ENCODE measurements at regions not wholly inside any gene's neighbourhood (a gene's known extent, or its start where the extent isn't known, plus 50 kb on each side); places are given as distances from the start of the nearest gene placed in this dataset.

DNA sequence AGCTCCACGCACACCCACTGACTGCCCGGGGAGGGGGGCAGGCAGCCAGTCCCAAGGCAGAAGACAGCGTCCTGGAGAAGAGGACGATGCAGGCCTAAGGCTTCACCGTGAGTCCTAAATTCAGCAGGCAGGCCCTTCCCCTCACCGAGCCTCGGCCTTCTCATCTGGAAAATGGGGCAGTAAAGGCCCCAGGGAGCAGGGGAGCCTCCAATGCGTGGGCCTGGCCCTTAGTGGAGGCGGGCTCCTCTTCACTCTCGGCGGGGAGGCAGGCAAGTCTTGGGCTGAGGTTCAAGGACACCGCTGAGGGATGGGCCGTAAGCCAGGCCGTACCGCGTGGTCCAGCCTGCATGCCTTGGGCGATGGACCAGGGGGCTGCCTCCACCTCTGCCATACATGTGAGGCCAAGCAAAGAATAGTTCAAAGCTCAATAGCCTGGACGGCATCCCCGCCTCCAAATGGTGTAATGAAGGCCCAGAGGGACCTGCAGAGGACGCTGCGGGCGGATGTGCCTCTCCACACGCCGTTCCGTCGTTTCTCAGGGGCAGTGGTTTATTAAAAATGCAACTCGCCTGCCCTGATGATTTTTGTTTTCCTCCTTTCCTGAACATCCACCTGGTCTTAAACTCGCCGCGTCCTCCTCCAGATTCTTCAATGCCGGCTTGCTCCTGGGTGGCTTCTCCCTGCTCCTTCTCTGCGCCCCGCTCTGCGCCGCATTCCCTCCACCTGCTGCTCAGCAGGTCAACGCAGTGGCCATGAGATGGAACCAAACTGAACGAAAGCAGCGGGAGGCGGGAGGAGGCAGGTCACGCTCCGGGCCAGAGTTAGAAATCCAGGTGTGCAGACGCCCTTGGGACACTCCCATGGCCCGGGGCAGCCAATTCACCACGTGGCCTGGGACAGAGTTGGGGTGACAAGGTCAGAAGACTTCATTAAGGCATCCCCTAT is 627.8 kb downstream of the TBC1D22A start:
- Mint-ChIP-seq H3K27me3 (ENCODE audit: low read depth) (no peaks in the 10 kb centered on the region), H3K27ac (no peak overlapping the region), H3K4me3 (no peak overlapping the region), H3K9me3 (no peaks in the 10 kb centered on the region), H3K36me3 (ENCODE audit: low read depth) (no peaks in the 10 kb centered on the region), H3K4me1 (ENCODE audit: low read depth) (no peaks in the 10 kb centered on the region)
- CTCF ChIA-PET: no interaction called here
- no peak for DNase-seq
- intact Hi-C loops (cut with micrococcal nuclease): no loop called here

DNA sequence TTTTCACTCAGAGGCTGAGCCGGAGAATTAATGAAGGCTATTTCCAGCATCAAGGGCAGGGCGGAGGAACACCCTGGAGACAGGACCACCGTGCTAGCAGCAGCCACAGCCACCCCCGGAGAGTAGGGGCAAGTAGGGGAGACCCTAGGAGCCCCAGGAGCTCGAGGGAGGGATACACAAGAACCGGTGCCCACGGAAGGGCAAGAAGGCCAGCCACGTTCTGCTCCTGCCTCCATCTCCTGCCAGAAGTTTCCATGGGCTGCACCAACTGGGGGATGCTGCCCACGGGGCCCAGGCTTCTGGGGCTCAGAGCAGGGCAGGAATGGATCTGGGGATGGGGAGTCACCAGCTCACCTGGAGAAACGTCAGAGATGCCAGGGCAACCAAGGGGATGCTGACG is 626.8 kb downstream of the TBC1D22A start:
- DNase-seq: no peak
- no peak overlapping the region for H3K27ac Mint-ChIP-seq
- no peaks in the 10 kb centered on the region for H3K4me1 Mint-ChIP-seq (ENCODE audit: low read depth)
- no peaks in the 10 kb centered on the region for H3K9me3 Mint-ChIP-seq
- no peaks in the 10 kb centered on the region for H3K27me3 Mint-ChIP-seq (ENCODE audit: low read depth)
- no peaks in the 10 kb centered on the region for H3K36me3 Mint-ChIP-seq (ENCODE audit: low read depth)
- CTCF ChIA-PET: no interaction called here
- H3K4me3 Mint-ChIP-seq: no peak overlapping the region
- intact Hi-C loops (cut with micrococcal nuclease): no loop called here

GRCh38 chr22:47388778-47389177 is 626.3 kb downstream of the TBC1D22A start:
- Mint-ChIP-seq H3K9me3 (no peaks in the 10 kb centered on the region), H3K4me3 (no peak overlapping the region), H3K36me3 (ENCODE audit: low read depth) (no peaks in the 10 kb centered on the region), H3K4me1 (ENCODE audit: low read depth) (no peaks in the 10 kb centered on the region), H3K27me3 (ENCODE audit: low read depth) (no peaks in the 10 kb centered on the region), H3K27ac (no peak overlapping the region)
- DNase-seq: no peak
- intact Hi-C loops (cut with micrococcal nuclease): no loop called here
- CTCF ChIA-PET: no interaction called here

DNA sequence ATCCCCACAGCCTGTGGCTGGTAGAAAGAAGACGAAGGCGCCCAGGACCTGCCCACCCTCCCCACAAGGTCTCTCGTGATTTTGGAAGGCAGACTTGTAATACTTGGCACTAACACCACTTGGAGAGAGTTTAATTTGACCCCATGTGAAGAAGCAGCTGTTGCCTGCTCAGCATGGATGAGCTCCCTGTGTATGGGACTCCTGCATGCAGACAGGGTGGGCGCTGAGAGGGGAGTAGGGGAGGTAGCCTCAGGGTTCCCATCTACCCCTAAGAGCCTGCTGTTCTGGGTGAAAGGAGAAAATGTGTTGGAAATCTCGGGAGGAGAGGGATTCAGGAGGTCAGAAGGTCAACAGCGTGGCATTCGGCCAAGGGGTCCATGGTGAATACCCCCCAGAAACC is 625.9 kb downstream of the TBC1D22A start:
- no peak for DNase-seq
- Mint-ChIP-seq H3K27ac (no peak overlapping the region), H3K36me3 (ENCODE audit: low read depth) (no peaks in the 10 kb centered on the region), H3K4me1 (ENCODE audit: low read depth) (no peaks in the 10 kb centered on the region), H3K9me3 (no peaks in the 10 kb centered on the region), H3K27me3 (ENCODE audit: low read depth) (no peaks in the 10 kb centered on the region), H3K4me3 (no peak overlapping the region)
- intact Hi-C loops (cut with micrococcal nuclease): no loop called here
- CTCF ChIA-PET: no interaction called here

- intact Hi-C loops (cut with micrococcal nuclease): no loop called here
- H3K4me3 Mint-ChIP-seq: no peak overlapping the region
- H3K27ac Mint-ChIP-seq: no peak overlapping the region
- no peaks in the 10 kb centered on the region for H3K27me3 Mint-ChIP-seq (ENCODE audit: low read depth)
- no peak for DNase-seq
- no peaks in the 10 kb centered on the region for H3K36me3 Mint-ChIP-seq (ENCODE audit: low read depth)
- no peaks in the 10 kb centered on the region for H3K4me1 Mint-ChIP-seq (ENCODE audit: low read depth)
- H3K9me3 Mint-ChIP-seq: no peaks in the 10 kb centered on the region
- CTCF ChIA-PET: no interaction called here
Observed at GRCh38 chr22:47386812-47387510, 624.5 kb downstream of the TBC1D22A start.

DNA sequence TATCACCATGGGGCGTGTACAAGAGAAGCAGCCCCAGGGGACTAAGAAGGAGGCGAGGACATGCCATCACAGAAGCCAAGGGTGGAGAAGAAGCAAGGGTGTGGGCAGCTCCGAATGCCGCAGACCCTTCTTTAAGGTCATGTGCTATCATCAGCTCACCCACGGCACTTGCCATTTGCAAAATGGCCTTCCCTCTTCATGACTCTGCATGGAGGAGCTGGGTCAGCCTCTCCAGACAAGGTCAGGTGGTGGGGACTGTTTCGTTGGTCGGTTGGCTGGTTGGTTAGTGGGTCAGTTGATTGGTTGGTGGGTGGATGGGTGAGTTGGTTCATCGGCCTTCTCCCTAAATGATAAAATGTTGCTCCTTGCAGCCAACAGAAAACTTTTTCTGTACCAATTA is 622.5 kb downstream of the TBC1D22A start:
- intact Hi-C loops (cut with micrococcal nuclease): no loop called here
- DNase-seq: no peak
- Mint-ChIP-seq H3K4me1 (ENCODE audit: low read depth) (no peaks in the 10 kb centered on the region), H3K9me3 (no peaks in the 10 kb centered on the region), H3K27ac (no peak overlapping the region), H3K36me3 (ENCODE audit: low read depth) (no peaks in the 10 kb centered on the region), H3K4me3 (no peak overlapping the region), H3K27me3 (ENCODE audit: low read depth) (no peaks in the 10 kb centered on the region)
- CTCF ChIA-PET: no interaction called here

GRCh38 chr22:47382164-47382890 is 619.9 kb downstream of the TBC1D22A start:
- intact Hi-C loops (cut with micrococcal nuclease): no loop called here
- Mint-ChIP-seq H3K9me3 (peaks cover 5% of the 10 kb centered on the region), H3K4me3 (no peak overlapping the region), H3K36me3 (ENCODE audit: low read depth) (no peaks in the 10 kb centered on the region), H3K27me3 (ENCODE audit: low read depth) (no peaks in the 10 kb centered on the region), H3K27ac (no peak overlapping the region), H3K4me1 (ENCODE audit: low read depth) (no peaks in the 10 kb centered on the region)
- CTCF ChIA-PET: no interaction called here
- no peak for DNase-seq

GRCh38 chr22:47381240-47381639 is 618.8 kb downstream of the TBC1D22A start:
- CTCF ChIA-PET: no interaction called here
- no peak for DNase-seq
- Mint-ChIP-seq H3K9me3 (peaks cover 5% of the 10 kb centered on the region), H3K36me3 (ENCODE audit: low read depth) (no peaks in the 10 kb centered on the region), H3K27me3 (ENCODE audit: low read depth) (no peaks in the 10 kb centered on the region), H3K27ac (no peak overlapping the region), H3K4me3 (no peak overlapping the region), H3K4me1 (ENCODE audit: low read depth) (no peaks in the 10 kb centered on the region)
- intact Hi-C loops (cut with micrococcal nuclease): no loop called here

DNA sequence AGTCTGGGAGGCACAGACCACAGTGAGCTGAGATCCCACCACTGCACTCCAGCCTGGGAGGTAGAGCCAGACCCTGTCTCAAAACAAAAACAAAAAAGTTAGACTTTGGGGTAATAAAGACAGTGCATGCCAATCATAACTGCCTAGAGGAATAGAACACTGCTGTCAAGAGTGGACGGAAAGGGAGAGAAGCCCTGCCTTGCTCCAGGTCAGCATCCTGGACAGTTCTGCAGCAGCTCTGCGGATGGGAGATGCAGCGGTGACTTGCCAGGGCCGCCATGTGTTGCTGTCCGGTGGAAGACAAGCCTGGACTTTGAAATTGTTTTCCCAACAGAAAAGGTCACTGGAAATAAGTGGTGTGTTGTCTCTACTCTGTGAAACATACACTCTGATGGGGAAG is 618.2 kb downstream of the TBC1D22A start:
- intact Hi-C loops (cut with micrococcal nuclease): no loop called here
- CTCF ChIA-PET: no interaction called here
- Mint-ChIP-seq H3K27me3 (ENCODE audit: low read depth) (no peaks in the 10 kb centered on the region), H3K4me3 (no peak overlapping the region), H3K9me3 (peaks cover 5% of the 10 kb centered on the region), H3K4me1 (ENCODE audit: low read depth) (no peaks in the 10 kb centered on the region), H3K36me3 (ENCODE audit: low read depth) (no peaks in the 10 kb centered on the region), H3K27ac (no peak overlapping the region)
- DNase-seq: no peak

GRCh38 chr22:47379037-47379436 is 616.6 kb downstream of the TBC1D22A start:
- Mint-ChIP-seq H3K9me3 (peaks cover 5% of the 10 kb centered on the region), H3K4me1 (ENCODE audit: low read depth) (no peaks in the 10 kb centered on the region), H3K27me3 (ENCODE audit: low read depth) (no peaks in the 10 kb centered on the region), H3K36me3 (ENCODE audit: low read depth) (no peaks in the 10 kb centered on the region), H3K4me3 (no peak overlapping the region), H3K27ac (no peak overlapping the region)
- intact Hi-C loops (cut with micrococcal nuclease): no loop called here
- CTCF ChIA-PET: no interaction called here
- DNase-seq: no peak

DNA sequence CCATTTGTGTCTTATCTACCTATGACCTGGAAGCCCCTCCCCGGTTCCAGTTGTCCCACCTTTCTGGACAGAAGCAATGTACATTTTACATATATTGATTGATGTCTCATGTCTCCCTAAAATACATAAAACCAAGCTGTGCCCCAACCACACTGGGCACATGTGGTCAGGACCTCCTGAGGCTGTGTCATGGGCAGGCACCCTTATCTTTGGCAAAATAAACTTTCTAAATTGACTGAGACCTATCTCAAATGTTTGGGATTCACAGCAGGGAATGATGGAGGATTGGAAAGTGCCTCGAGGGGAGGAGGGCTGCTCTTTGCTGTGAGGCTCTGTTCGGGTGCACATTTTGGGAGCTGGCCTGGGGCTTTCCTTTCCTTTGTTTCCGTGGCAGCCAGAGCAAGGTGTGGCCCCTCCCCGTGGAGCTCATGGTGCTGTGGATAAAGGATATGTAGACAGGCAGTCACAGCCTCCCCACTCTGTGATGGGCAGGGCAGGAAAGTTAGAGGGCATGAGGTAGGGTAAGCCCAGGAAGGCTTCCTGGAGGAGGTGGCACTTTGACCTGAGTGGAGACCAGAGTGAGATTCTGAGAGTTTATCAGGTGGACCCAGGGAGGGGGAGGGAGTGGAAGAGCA is 615.6 kb downstream of the TBC1D22A start:
- CTCF ChIA-PET: no interaction called here

GRCh38 chr22:47376901-47377505 is 614.6 kb downstream of the TBC1D22A start:
- peaks cover 5% of the 10 kb centered on the region for H3K9me3 Mint-ChIP-seq
- CTCF ChIA-PET: no interaction called here

More for the DNA sequence above, 615.6 kb downstream of the TBC1D22A start:
- H3K4me3 Mint-ChIP-seq: no peak overlapping the region
- H3K9me3 Mint-ChIP-seq: peaks cover 5% of the 10 kb centered on the region
- H3K4me1 Mint-ChIP-seq (ENCODE audit: low read depth): no peaks in the 10 kb centered on the region
- DNase-seq: no peak
- no peaks in the 10 kb centered on the region for H3K27me3 Mint-ChIP-seq (ENCODE audit: low read depth)
- intact Hi-C loops (cut with micrococcal nuclease): no loop called here
- no peak overlapping the region for H3K27ac Mint-ChIP-seq
- H3K36me3 Mint-ChIP-seq (ENCODE audit: low read depth): no peaks in the 10 kb centered on the region

More at GRCh38 chr22:47376901-47377505, 614.6 kb downstream of the TBC1D22A start:
- intact Hi-C loops (cut with micrococcal nuclease): no loop called here
- DNase-seq: no peak
- Mint-ChIP-seq H3K4me3 (no peak overlapping the region), H3K4me1 (ENCODE audit: low read depth) (no peaks in the 10 kb centered on the region), H3K27ac (no peak overlapping the region), H3K27me3 (ENCODE audit: low read depth) (no peaks in the 10 kb centered on the region), H3K36me3 (ENCODE audit: low read depth) (no peaks in the 10 kb centered on the region)

Data from activated naive CD4-positive, alpha-beta T cell treated with anti-CD3 and anti-CD28 coated beads for 36 hours (primary cell).